ENCODE measurements at regions not wholly inside any gene's neighbourhood (a gene's known extent, or its start where the extent isn't known, plus 50 kb on each side); places are given as distances from the start of the nearest gene placed in this dataset.

- H3K27ac ChIP-seq: no peak overlapping the region
- no peak for TF ChIP-seq ZFX (IDR thresholded peaks at IDR 0.05; ENCODE audit: borderline replicate concordance)
- TF ChIP-seq, protein P1, sequence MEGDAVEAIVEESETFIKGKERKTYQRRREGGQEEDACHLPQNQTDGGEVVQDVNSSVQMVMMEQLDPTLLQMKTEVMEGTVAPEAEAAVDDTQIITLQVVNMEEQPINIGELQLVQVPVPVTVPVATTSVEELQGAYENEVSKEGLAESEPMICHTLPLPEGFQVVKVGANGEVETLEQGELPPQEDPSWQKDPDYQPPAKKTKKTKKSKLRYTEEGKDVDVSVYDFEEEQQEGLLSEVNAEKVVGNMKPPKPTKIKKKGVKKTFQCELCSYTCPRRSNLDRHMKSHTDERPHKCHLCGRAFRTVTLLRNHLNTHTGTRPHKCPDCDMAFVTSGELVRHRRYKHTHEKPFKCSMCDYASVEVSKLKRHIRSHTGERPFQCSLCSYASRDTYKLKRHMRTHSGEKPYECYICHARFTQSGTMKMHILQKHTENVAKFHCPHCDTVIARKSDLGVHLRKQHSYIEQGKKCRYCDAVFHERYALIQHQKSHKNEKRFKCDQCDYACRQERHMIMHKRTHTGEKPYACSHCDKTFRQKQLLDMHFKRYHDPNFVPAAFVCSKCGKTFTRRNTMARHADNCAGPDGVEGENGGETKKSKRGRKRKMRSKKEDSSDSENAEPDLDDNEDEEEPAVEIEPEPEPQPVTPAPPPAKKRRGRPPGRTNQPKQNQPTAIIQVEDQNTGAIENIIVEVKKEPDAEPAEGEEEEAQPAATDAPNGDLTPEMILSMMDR (IDR thresholded peaks at IDR 0.05): no peak
Measured at GRCh38 chr3:87615506-87615905, 339.1 kb upstream of the POU1F1 start.

GRCh38 chr3:87614998-87615397 lies 338.6 kb upstream of the POU1F1 start:
- H3K27ac ChIP-seq: no peak overlapping the region
- TF ChIP-seq ZFX (IDR thresholded peaks at IDR 0.05; ENCODE audit: borderline replicate concordance): no peak
- TF ChIP-seq, protein P1 (IDR thresholded peaks at IDR 0.05): no peak

GRCh38 chr3:87607234-87607633 lies 330.9 kb upstream of the POU1F1 start:
- TF ChIP-seq, protein P1 (IDR thresholded peaks at IDR 0.05): no peak
- no peak for TF ChIP-seq ZFX (IDR thresholded peaks at IDR 0.05; ENCODE audit: borderline replicate concordance)
- no peak overlapping the region for H3K27ac ChIP-seq

DNA sequence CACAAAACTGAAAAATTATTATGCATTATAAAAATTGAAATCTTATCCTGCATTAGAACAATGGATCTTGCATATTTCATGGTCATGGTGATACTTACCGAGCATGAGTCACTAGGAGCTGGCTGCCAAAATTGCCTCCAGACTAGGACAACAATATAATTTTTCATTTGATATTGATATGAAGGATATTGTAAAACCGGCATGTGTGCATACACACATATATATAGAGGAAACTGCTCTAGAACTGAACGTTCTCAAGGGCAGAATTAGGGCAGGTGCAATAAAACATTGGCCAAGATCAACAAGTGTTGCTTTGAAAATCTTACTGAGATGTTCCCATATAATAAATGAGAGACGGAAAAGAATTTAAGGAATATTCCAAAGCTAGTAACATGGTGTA lies 319.4 kb upstream of the POU1F1 start:
- no peak for TF ChIP-seq ZFX (IDR thresholded peaks at IDR 0.05; ENCODE audit: borderline replicate concordance)
- TF ChIP-seq, protein P1 (IDR thresholded peaks at IDR 0.05): no peak
- H3K27ac ChIP-seq: peak overlapping the region; percentile 66

DNA sequence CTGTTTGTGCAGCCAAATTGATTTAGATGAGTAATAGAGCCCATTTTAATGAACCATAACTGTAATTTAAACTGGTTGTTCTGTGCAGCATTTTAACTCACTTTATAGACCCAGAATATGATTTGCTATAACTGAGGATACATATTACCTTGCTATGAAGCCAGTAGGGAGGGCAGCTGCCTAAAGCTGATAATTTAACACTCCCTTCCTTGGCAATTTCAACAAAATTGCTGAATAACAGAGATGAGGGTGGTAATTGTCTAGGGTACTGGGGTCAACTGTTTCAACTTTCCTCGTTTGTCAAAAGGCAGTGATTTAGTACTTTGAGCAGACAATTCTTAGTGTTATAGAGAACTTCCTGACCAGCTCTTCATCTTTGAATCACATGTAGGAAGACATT lies 304.9 kb upstream of the POU1F1 start:
- TF ChIP-seq ZFX (IDR thresholded peaks at IDR 0.05; ENCODE audit: borderline replicate concordance): no peak
- TF ChIP-seq, protein P1 (IDR thresholded peaks at IDR 0.05): no peak
- no peak overlapping the region for H3K27ac ChIP-seq

DNA sequence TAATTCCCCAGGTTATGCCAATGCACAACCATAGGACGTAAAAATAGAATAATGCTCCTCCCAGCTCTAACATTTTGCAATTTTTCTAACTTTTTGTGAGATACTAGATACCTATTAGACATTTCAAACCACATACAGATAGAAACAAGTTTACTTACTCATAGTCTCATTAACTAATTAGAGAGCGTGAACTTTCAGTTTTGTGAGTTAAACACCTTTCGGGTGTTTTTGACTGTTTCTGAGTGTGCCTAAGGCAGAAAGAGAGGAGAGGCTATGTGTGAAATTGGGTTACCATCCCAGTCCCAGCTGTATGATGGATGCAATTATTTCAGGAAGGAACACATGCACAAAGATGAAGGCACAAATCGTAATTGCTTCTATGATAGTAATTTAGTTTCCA lies 300.4 kb upstream of the POU1F1 start:
- TF ChIP-seq, protein P1 (IDR thresholded peaks at IDR 0.05): no peak
- TF ChIP-seq ZFX (IDR thresholded peaks at IDR 0.05; ENCODE audit: borderline replicate concordance): no peak
- no peak overlapping the region for H3K27ac ChIP-seq

DNA sequence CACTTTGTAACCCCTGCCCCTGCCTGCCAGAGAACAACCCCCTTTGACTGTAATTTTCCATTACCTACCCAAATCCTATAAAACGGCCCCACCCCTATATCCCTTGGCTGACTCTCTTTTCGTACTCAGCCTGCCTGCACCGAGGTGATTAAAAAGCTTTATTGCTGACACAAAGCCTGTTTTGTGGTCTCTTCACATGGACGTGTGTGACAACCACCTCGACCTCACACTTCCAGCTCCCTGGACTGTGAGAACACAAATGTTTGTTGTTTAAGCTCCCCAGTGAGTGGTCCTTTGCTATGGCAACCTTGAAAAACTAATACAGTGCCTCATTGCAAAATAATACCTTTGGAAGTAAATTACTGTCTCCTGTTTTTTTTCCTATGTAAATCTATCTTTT lies 299.2 kb upstream of the POU1F1 start:
- H3K27ac ChIP-seq: no peak overlapping the region
- no peak for TF ChIP-seq ZFX (IDR thresholded peaks at IDR 0.05; ENCODE audit: borderline replicate concordance)
- TF ChIP-seq, protein P1 (IDR thresholded peaks at IDR 0.05): no peak
